HG02973 (cell line): ENCODE measurements at regions not wholly inside any gene's neighbourhood (a gene's known extent, or its start where the extent isn't known, plus 50 kb on each side); places are given as distances from the start of the nearest gene placed in this dataset.
"Not testable (repeated sequence)": the region's sequence is repeated elsewhere in the genome, so short reads cannot be mapped to it uniquely, and the experiment has no call there.

Source experiments
- ATAC-seq: cut with Tn5 transposase; IDR thresholded peaks from one replicate; pipeline ENCODE4 v1.9.1; 2021; ENCODE audit warnings: moderate library complexity; ENCODE audit not compliant: unreplicated experiment

- ATAC-seq, result not testable (repeated sequence)
Observed at GRCh38 chr6:120931520-120932180, 402.6 kb downstream of the TBC1D32 start.

- not testable (repeated sequence) for ATAC-seq
Observed at GRCh38 chr6:120930500-120930899, 403.8 kb downstream of the TBC1D32 start.

- no peak for ATAC-seq
Observed at GRCh38 chr6:120924214-120924613, 410.1 kb downstream of the TBC1D32 start.

- ATAC-seq, result no peak
Observed at GRCh38 chr6:120918137-120918536, 416.1 kb downstream of the TBC1D32 start.

- ATAC-seq, result no peak
Observed at GRCh38 chr6:120916844-120917243, 417.4 kb downstream of the TBC1D32 start.

- no peak for ATAC-seq
Observed at GRCh38 chr6:120913486-120913885, 420.8 kb downstream of the TBC1D32 start.

- ATAC-seq, result no peak
Observed at GRCh38 chr6:120908767-120909166, 425.5 kb downstream of the TBC1D32 start.

- ATAC-seq, result no peak
Observed at GRCh38 chr6:120903836-120904235, 430.4 kb downstream of the TBC1D32 start.

- no peak for ATAC-seq
Observed at GRCh38 chr6:120899932-120900331, 434.3 kb downstream of the TBC1D32 start.

GRCh38 chr6:120894077-120894476 is 440.2 kb downstream of the TBC1D32 start:
- no peak for ATAC-seq

GRCh38 chr6:120876931-120877330 is 457.3 kb downstream of the TBC1D32 start:
- no peak for ATAC-seq

- ATAC-seq, result peak; percentile 60
Observed at GRCh38 chr6:120876424-120876823, 457.9 kb downstream of the TBC1D32 start.

GRCh38 chr6:120875900-120876299 is 458.4 kb downstream of the TBC1D32 start:
- peak; percentile 33 for ATAC-seq

GRCh38 chr6:120874422-120874821 is 459.9 kb downstream of the TBC1D32 start:
- ATAC-seq, result no peak

GRCh38 chr6:120873125-120873865 is 461.0 kb downstream of the TBC1D32 start:
- no peak for ATAC-seq

GRCh38 chr6:120872262-120872578 is 462.1 kb downstream of the TBC1D32 start:
- no peak for ATAC-seq

GRCh38 chr6:120871416-120872261 is 462.6 kb downstream of the TBC1D32 start:
- ATAC-seq, result no peak

GRCh38 chr6:120869397-120869796 is 464.9 kb downstream of the TBC1D32 start:
- ATAC-seq, result no peak

- ATAC-seq, result no peak
Observed at GRCh38 chr6:120857422-120857821, 476.9 kb downstream of the TBC1D32 start.

GRCh38 chr6:120854583-120854982 is 479.7 kb downstream of the TBC1D32 start:
- ATAC-seq, result no peak

GRCh38 chr6:120853489-120853888 is 480.8 kb downstream of the TBC1D32 start:
- no peak for ATAC-seq
